ENCODE measurements at regions not wholly inside any gene's neighbourhood (a gene's known extent, or its start where the extent isn't known, plus 50 kb on each side); places are given as distances from the start of the nearest gene placed in this dataset.

DNA sequence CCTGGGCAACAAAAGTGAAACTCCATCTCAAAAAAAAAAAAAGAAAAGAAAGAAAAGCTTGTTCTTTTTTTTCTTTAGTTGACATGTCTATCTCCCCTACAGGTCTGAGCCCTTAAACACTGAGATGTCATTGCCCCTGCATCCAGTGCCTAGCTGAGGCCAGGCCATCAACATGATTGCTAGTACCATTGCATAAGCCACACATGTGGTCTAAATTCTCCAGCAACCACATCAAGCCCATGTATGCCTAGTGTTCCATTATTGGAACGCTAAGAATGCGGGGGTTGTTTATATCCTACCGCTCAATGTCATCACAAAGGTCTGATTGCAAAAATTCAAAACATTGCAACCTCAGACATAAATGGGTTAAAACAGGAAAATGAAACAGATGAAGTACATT, 62.7 kb downstream of the NPTX2 start:
- no peak for DNase-seq

DNA sequence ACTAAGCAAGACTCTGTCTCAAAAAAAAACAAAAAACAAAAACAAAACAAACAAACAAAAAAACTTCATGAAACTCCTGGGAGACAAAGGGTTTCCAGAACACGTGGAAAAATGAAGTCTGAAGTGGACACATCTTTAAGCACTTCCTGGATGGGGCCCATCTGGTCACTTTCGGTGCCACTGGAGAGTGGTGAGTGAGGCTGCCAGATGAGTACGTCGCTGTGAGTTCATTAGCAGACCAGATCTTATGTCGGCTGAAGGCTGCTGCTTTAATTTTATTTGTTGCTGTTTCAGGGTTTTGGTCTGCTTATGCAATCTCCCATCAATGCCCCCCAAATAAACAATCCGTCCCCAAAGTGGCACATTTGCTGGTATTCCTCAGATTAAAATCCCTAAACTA, 64.4 kb downstream of the NPTX2 start:
- DNase-seq = no peak

DNA sequence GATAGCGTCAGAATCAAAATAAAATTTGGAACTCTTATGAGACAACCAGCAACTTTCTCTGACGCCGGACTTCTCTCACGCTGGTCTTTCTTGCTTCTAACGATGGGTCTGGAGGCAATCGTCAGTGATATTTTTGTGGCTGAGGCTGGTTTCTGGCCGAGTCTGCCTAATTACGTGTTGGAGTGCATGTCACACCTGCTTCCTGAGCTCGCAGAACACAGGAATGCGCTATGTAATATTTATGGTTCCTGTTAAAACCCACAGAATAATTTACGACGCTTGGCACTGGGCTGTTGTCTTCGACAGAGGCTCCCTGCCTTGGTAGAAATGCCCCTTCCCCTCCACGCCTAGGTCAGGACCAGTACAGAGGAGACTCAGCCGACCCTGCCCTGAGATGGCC, 64.9 kb downstream of the NPTX2 start:
- DNase-seq = no peak

DNA sequence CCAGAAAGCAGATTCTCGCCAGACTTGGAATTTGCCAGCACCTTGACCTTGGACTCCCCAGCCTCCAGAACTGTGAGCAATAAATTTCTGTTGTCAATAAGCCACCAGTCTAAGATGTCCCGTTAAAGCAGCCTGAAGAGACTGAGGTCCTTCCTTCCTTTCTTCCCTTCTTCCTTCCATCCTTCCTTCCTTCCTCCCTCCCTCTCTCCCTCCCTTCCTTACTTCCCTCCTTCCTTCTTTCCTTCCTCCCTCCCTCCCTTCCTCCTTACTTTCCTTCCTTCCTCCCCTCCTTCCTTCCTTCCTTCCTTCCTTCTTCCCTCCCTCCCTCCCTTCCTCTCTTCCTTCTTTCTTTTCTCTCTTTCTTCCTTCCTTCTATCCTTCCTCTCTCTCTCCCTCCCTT, 66.4 kb downstream of the NPTX2 start:
- DNase-seq = no peak

DNA sequence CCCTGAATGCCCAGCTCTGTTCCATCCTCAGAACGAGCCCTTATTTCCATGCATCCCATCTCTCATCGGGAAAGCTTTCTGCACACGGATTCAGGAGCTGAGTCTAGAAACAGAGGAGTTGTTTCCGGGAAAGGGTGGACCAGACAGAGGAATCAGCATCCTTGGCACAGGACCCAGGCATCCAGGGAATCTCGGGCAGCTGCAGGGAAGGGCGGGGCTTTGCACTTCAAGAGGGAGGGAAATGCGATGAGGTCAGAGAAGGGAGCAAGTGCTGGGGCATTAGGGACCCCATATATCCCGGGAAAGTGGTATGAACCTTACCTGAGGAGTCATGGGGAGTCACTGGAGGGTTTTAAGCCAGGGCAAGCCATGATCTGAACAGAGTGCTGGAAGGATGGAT, 68.5 kb downstream of the NPTX2 start:
- no peak for DNase-seq

DNA sequence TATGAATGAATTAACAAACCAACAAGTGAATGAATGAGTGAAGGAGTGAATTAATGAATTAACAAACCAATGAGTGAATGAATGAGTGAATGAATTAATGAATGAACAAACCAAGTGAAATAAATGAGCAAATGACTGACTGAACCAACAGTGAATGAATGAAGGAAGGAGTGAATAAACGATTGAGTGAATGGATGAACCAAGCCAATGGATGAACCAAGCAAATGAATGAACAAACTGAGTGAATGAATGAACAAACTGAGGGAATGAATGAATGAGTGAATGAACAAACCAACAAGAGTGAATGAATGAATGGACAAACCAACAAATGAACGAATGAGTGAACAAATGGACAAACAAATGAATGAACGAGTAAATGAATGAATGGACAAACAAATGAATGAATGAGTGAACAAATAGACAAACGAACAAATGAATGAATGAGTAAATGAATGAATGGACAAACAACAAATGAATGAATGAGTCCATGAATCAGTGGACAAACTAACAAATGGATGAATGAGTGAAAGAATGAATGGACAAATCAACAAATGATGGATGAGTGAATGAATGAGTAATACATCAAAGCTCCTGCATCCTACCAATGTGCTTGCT, 69.5 kb downstream of the NPTX2 start:
- no peak for DNase-seq

DNA sequence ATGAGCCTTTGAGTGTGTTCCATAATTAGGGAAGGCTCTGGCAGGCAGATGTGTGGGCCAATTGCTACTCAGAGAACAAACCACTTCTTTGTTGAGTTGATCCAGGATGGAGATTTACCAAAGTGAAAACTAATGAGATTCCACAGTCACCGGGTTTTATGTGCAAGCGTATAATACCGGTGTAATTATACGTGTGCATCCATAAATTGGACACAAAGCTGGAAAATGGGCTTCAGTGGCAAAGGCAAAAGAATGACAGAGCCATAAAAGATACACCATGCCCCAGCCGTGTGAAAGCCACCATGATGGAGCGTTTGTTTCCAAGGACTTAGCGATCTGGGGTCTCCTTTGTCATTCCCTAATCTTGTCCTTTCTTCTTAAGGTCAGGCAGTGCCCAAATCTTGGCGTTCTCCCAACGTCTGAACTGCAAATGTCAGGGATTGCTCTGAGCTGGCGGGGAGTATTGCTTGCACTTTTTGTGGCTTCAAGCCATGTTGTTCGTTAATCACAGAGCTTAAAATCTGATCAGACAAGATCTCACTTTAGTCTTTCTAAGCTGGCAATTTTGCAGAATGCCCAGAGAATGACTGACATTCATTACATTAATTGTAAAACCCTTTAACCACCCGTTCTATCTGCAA, 70.1 kb downstream of the NPTX2 start:
- no peak for DNase-seq

DNA sequence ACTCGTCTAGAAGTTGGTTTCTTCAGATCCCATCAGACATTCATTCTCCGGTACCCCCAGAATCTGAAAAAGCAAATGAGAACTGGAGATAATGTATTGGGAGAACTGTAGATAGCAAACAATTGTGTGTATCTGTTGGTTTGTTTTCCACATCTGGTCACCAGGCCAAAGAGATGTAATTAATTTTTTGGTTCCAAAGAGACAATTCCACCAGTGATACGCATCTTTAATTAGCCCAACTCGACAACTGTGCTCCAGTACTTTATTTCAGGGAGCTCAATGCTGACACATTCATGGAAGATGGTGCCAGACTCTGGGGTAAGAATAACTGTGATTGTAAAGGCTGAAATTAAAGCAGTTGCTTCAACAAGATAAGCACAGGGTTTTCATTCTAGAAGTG, 74.5 kb downstream of the NPTX2 start:
- no peak for DNase-seq

DNA sequence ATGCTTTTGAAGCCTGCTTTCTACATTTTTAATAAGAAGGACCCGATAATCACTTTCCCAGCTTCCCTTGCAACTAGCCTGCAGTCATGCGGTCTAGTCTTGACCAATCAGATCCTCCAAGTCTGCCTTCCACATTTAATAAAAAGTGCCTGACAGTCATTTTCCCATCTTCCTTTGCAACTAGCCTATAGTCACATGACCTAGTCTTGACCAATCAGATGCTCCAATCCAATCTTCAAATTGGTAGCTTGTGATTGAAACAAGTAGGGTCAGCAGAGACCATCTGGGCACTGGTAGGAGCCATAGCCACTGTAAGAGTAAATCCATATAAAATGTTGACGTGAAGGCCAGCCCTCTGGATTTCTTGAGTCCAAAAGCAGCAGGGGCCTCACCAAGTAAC, 80.0 kb downstream of the NPTX2 start:
- DNase-seq = no peak

DNA sequence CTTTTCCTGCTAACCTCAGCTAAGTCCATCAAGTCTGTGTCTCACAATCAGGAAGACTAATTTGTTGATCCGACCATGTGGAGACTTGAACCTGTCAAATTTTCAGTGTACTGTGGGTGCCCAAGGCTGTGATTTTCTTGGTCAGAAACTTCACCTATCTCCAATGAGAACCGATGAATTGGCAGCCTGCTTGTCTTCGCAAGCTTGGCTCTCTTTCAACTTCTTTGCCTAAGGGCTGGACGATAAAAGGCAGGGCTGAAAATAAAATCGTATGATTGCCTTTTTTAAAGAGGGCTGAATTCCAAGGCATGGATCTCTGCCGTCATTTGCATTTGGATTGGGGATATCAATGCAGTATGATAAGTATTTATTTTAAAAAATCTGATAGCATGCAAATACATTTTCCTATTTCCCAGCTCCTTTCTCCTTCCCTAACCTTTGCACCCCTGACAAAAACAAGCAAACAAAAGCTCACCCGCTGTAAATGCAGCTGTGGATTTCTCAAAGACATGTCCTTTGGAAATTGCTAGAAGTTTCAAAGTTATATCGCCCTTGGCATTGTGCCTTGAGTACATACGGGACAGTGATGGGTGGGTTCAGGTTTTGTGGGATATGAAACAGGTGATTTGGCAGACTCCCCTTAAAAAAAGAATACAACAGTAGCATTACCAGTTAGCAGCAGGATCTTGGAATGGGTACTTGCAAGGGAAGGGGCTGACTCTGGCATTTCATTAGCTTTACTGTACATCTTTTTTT, 80.6 kb downstream of the NPTX2 start:
- no peak for DNase-seq

DNA sequence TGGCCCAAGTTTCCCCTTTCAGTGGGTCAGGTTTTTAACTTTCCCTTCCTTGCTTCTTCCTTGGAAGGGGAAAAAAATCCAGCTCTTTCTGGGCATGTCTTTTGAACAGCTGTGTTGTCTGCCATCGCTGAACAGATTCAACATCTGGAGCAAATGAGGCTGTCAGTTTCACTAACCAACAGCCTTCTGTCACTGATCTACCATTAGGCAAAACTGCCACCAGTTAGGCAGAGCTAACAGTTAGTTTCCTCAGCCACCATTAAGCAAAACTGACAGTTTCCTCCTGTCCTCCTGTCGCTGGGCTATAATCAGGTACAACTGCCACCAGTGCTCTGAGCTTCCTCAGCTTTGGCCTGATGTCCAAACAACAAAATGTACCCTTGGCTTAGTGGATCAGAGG, 81.9 kb downstream of the NPTX2 start:
- no peak for DNase-seq

DNA sequence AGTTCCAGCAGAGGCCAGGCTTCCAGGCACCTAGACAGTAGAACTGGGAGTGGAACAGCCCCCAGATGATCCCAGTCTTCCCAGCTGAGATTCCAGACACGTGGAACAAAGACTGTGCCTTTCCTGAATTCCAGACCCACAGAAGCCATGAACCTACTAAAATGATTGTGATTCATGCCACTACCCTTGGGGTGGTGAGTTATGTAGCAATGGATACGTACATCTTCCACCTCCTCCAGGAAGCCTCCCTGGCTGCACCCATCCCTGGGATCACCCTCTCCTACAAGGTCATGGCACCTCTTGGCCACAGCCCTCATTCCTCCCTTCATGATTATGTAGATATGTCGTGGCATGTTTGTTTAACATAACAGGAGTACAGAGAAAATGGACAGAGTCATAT, 83.4 kb downstream of the NPTX2 start:
- DNase-seq = no peak

DNA sequence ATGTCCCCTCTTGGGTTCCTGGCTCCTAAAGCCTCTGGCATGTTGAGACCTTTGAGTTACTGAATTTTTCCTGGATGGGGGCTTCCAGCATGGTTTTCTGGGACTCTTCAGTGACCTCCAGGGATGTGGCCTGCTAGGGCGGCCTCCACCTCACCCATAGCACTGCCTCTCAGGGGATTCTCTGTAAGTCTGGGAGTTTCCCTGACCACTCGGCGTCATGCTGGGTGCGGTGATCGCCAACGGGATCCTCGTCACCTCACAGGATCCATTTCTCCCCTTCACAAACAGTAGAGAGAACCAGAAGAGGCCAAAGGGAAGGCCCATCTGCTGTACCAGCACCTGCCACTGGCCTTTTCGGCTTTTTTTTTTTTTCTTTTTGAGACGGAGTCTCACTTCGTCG, 84.3 kb downstream of the NPTX2 start:
- no peak for DNase-seq

DNA sequence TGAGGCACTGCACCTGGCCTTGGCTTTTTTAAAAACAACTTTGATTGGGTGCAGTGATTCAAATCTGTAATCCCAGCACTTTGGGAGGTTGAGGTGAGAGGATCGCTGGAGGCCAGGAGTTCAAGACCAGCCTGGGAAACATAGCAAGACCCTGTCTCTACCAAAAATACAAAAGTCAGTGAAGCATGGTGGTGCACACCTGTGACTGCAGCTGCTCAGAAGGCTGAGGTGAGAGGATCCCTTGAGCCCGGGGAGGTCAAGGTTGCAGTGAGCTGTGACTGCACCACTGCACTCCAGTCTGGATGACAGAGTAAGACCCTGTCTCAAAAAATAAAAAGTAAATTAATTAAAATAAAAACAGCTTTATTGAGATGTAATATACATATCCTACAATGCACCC, 84.9 kb downstream of the NPTX2 start:
- DNase-seq = no peak

DNA sequence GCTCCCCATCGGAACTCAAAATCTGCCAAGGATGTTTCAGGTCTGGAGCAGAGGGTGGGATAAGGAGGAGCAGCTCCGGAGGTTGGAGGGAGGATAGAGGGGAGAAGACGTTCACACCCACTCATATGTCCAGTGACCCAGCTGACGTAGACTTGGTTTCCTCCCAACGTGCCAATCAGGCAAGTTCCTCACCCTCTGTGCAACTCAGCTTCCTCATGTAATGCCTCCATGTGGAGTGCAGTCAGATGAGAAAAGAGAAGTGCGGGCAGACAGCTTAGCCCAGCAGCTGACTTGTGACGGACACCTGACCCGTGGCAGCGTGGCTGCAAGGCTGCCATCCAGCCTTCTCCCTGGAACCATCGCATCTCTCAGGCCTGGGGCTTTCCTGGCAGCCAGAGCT, 86.8 kb downstream of the NPTX2 start:
- DNase-seq = no peak

DNA sequence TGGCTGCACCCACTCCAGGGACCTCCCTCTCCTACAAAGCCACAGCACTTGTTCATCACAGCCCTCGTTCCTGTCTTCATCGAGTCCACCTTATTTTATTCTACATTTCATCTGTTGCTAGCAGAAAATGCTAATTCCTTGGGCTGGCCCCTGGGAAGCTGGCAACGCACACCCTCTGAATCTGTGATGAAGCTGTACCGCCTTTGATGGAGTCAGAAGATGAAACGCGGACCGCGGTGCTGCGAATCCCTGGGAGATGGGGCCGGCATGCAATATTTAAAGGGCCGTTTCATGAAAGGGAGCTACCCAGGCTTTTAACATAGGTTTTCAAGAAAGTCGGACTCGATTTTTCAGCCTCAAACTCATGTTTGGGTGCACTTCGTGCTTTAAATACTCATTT, 88.5 kb downstream of the NPTX2 start:
- no peak for DNase-seq

DNA sequence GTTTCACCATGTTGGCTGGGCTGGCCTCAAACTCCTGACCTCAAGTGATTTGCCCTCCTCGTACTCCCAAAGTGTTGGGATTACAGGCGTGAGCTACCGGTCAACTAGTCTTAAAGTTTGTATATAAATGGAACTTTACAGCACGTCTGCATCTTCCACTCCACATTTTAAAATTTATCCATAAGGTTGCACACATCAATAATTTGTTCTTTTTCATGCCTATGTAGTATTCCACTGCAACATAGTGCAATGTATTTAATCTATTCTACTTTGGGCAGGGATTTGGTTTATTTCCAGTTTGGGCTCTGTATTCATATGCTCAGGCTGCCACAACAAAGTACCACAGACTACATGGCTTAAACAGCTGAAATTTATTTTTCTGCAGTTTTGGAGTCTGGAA, 90.0 kb downstream of the NPTX2 start:
- DNase-seq = no peak

DNA sequence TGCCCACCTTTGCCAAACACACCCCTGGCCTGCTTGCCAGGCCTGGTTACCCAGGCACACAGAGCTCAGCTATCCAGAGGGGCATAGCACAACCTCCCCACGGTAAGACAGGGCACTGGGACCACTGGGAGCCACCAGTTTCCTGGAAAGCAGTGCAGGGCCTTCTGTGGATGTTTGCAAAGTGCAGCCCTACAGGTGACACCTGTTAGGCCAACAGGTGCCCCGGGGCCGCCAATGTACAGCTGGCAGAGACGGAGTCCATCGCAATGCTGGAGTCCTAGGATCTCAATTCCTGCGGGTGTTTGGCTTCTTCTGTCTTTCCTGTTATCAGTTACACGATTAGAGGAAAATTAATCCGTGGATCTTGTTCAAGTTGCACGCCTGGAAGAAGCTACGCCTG, 94.9 kb downstream of the NPTX2 start:
- DNase-seq = no peak

DNA sequence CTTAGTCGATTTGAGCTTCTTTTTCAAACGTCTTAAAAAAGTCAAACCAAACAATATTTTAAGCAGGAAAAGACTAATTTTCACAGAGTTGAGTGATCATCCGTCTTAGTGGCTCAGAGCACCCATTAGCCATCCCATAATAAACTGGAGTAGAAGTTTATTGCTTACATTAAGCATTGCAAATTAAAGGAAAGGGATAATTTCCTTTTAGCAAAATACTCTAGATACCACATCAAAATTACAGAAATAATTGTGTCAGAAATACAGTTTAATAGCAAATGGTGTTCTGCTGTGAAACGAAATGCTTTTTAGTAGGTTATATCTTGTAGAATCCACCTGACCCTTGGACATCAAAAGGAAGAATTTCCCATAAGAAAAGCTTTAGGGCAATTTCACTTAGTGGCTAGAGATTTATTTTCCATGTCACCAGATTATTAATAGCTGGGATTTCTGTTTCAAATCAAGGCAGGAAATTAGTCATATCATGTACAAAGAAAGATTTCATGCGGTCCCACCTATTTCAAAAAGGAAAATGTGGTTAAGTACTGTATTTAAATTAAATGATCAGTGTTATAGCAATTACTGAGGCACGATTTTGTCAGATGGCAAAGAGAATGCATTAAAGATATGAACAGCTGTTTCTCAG, 96.2 kb downstream of the NPTX2 start:
- DNase-seq = no peak

DNA sequence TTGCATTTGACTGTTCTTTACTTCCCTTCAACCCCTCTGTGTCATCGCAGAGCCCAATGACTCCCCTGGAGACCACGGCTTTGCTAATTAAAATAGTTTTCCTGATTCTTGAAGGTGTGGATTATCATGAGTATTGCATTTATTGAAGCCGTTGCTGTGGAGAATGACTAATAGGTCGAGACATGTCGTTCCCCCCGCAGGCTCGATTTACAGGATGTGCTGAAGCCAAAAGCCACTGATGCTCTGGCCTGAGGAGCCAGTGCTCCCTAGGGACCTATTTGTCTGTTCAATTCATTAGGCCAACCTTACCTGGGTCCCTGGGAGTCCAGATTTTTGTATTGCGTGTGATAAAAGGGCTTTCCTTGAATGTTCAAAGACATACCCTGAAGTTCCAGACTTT, 102.3 kb downstream of the NPTX2 start:
- DNase-seq = no peak

DNA sequence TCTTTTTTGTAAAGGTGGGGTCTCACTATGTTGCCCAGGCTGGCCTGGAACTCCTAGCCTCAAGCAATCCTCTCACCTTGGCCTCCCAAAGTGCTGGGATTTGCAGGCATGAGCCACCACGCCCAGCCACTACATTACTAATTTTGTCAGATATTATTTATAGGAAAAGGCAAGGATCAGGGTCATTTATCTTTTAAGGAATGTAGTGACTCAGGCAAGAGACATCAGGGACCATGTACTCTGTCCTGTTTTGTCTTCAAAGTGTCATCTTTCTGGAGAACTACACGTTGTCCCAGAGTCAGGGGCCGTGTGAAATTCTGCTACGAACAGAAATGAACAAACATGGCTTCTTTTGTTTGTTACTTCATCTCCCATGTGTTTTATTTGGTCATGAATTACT, 105.3 kb downstream of the NPTX2 start:
- no peak for DNase-seq

DNA sequence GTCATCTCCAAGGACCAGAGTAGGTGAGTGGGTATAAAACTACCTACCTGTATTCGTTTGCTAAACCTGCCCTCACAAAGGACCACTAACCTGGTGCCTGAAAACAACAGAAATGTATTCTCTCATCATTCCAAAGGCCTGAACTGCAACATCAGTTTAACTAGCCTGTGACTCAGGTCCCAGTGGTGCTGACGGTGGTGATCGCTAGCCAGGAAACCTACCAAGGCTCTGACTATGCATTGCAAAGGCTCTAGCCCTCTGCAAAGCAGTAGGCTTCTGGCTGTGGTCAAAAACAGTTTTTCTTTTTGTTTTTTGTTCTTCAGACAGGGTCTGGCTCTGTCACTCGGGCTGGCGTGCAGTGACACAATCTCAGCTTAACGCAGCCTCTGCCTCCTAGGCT, 107.5 kb downstream of the NPTX2 start:
- no peak for DNase-seq

DNA sequence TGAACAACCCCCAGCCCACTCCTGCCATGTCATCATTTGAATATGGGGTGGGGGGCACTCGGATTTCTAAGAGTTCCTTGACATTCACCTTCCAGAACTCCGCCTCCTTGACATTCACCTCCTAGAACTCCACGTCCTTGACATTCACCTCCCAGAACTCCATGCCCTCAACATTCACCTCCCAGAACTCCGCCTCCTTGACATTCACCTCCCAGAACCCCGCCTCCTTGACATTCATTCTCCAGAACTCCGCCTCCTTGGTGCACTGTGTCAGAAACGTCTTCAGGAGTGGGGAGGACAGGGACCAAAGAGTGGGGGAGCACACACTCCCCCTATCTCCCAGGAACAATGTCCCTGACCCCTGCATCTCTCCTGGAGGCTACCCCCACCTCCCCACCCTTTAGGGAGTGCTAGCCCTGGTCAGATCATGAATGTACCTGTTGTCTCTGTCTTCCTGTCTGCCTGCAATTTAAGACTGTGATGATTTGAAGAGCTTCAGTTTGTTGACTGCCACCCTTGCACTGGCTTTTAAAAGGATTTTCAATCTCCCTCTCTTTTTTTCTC, 110.1 kb downstream of the NPTX2 start:
- no peak for DNase-seq

DNA sequence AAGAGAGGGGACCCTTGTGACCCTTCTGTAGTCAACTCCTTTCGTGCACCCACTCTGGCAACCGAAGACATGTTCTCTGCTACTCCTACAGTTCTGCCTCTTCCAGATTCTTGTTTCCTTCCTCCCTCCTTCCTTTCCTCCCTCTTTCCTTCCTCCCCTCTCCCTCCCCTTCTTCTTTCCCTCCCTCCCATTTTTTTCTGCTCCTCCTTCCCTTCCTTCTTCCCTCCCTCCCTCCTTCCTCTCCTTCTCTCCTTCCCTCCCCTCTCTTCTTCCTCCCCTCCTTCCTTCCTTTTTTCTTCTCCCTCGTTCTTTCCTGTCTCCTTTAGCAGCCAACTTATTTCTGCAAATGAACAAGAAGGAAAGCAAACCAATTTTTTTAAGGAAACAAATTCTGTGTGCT, 111.5 kb downstream of the NPTX2 start:
- no peak for DNase-seq

All from stimulated activated CD4-positive, alpha-beta T cell treated with anti-CD3 and anti-CD28 coated beads, Interleukin-4, amount 100 ng/mL, for 4 hours (primary cell).